Neural cell (in vitro differentiated cells): ENCODE measurements at regions not wholly inside any gene's neighbourhood (a gene's known extent, or its start where the extent isn't known, plus 50 kb on each side); places are given as distances from the start of the nearest gene placed in this dataset.

Source experiments
- H2AFZ ChIP-seq: fragments of 200-600, 300-800 bp; sonication (generic), shearing (Covaris generic); 2 replicates; pipeline ENCODE4 v1.6.0; 2014; ENCODE audit warnings: low read depth, mild to moderate bottlenecking, antibody characterized with exemption, low read length, moderate library complexity
- H3F3A ChIP-seq: fragments of 200-600 bp; shearing (Covaris generic); 2 replicates; pipeline ENCODE4 v1.6.1; 2016; ENCODE audit warnings: mild to moderate bottlenecking, moderate library complexity, mixed read lengths, antibody characterized with exemption, low read length; ENCODE audit not compliant: insufficient read depth, poor library complexity, severe bottlenecking
- H3K27ac ChIP-seq: fragments of 200-600, 300-800 bp; sonication (generic), shearing (Covaris generic); 2 replicates; pipeline ENCODE4 v1.5.1; 2014; ENCODE audit warnings: mild to moderate bottlenecking, low read length, moderate library complexity
- H3K27me3 ChIP-seq: fragments of 300-800, 200-600 bp; sonication (generic), shearing (Covaris generic); 2 replicates; pipeline ENCODE4 v1.6.0; 2014; ENCODE audit warnings: mild to moderate bottlenecking, low read depth, low read length, moderate library complexity; ENCODE audit not compliant: insufficient read depth
- H3K36me3 ChIP-seq: fragments of 300-800, 200-600 bp; sonication (generic), shearing (Covaris generic); 2 replicates; pipeline ENCODE4 v1.5.1; 2014; ENCODE audit warnings: mild to moderate bottlenecking, antibody characterized with exemption, low read length, moderate library complexity; ENCODE audit not compliant: insufficient read depth
- H3K4me2 ChIP-seq: fragments of 300-800, 200-600 bp; sonication (generic), shearing (Covaris generic); 2 replicates; pipeline ENCODE4 v1.6.0; 2014; ENCODE audit warnings: mild to moderate bottlenecking, low read length
- H3K4me3 ChIP-seq: fragments of 300-800, 200-600 bp; sonication (generic), shearing (Covaris generic); 2 replicates; pipeline ENCODE4 v1.5.1; 2014; ENCODE audit warnings: mild to moderate bottlenecking, low read length, moderate library complexity
- H3K79me2 ChIP-seq: fragments of 200-600 bp; shearing (Covaris generic); replicated peaks from 2 replicates; pipeline ENCODE4 v1.6.0; 2014; ENCODE audit warnings: mild to moderate bottlenecking, low read length, moderate library complexity; ENCODE audit not compliant: insufficient read depth
- H3K9ac ChIP-seq: fragments of 300-800, 200-600 bp; sonication (generic), shearing (Covaris generic); 2 replicates; pipeline ENCODE4 v1.6.1; 2016; ENCODE audit warnings: mild to moderate bottlenecking, low read length, mixed read lengths
- H3K9me2 ChIP-seq: fragments of 200-600 bp; shearing (Covaris generic); 2 replicates; pipeline ENCODE4 v1.6.1; 2016; ENCODE audit warnings: mild to moderate bottlenecking, low read length, mixed read lengths; ENCODE audit not compliant: insufficient read depth
- H3K9me3 ChIP-seq: fragments of 200-600, 300-800 bp; sonication (generic), shearing (Covaris generic); 2 replicates; pipeline ENCODE4 v1.6.1; 2016; ENCODE audit warnings: mild to moderate bottlenecking, mixed run types, low read length, moderate library complexity, mixed read lengths
- H4K20me1 ChIP-seq: fragments of 200-600 bp; shearing (Covaris generic); 2 replicates; pipeline ENCODE4 v1.6.1; 2016; ENCODE audit warnings: mild to moderate bottlenecking, mixed run types; ENCODE audit not compliant: insufficient read depth
- EP300 ChIP-seq: fragments of 450-650 bp; conservative IDR thresholded peaks from 2 replicates; pipeline ENCODE4 v1.6.1; 2014; ENCODE audit warnings: antibody characterized with exemption, mild to moderate bottlenecking, moderate library complexity; ENCODE audit not compliant: poor library complexity, severe bottlenecking
- EZH2 ChIP-seq: fragments of 200-600, 300-800 bp; shearing (Covaris generic), sonication (generic); IDR thresholded peaks from 2 replicates; pipeline ENCODE4 v1.6.1; 2014; ENCODE audit warnings: antibody characterized with exemption, low read length, borderline replicate concordance, mild to moderate bottlenecking; ENCODE audit not compliant: insufficient read depth, poor library complexity, severe bottlenecking
- MXI1 ChIP-seq: fragments of 450-650 bp; conservative IDR thresholded peaks from 2 replicates; pipeline ENCODE4 v1.6.1; 2014; ENCODE audit warnings: antibody characterized with exemption, mild to moderate bottlenecking; ENCODE audit not compliant: poor library complexity, severe bottlenecking
- POLR2AphosphoS5 ChIP-seq: IDR thresholded peaks from 2 replicates; pipeline ENCODE4 v1.6.1; 2012
- RAD21 ChIP-seq: fragments of 450-650 bp; conservative IDR thresholded peaks from 2 replicates; pipeline ENCODE4 v1.6.1; 2014; ENCODE audit warnings: antibody characterized with exemption, mild to moderate bottlenecking, moderate library complexity
- SMC3 ChIP-seq: fragments of 450-650 bp; conservative IDR thresholded peaks from 2 replicates; pipeline ENCODE4 v1.6.1; 2014; ENCODE audit warnings: antibody characterized with exemption, mild to moderate bottlenecking, moderate library complexity; ENCODE audit not compliant: poor library complexity
- TAF1 ChIP-seq: IDR thresholded peaks from 2 replicates; pipeline ENCODE4 v1.6.1; 2012; ENCODE audit warnings: low read depth
- TF ChIP-seq, protein P1 (sequence below): fragments of 450-650 bp; IDR thresholded peaks from 2 replicates; pipeline ENCODE4 v1.5.1; 2014; ENCODE audit warnings: antibody characterized with exemption, mild to moderate bottlenecking, moderate library complexity; ENCODE audit not compliant: poor library complexity, severe bottlenecking
- TF ChIP-seq, protein P2 (sequence below): IDR thresholded peaks from 2 replicates; pipeline ENCODE4 v1.6.1; 2012; ENCODE audit warnings: borderline replicate concordance

DNA sequence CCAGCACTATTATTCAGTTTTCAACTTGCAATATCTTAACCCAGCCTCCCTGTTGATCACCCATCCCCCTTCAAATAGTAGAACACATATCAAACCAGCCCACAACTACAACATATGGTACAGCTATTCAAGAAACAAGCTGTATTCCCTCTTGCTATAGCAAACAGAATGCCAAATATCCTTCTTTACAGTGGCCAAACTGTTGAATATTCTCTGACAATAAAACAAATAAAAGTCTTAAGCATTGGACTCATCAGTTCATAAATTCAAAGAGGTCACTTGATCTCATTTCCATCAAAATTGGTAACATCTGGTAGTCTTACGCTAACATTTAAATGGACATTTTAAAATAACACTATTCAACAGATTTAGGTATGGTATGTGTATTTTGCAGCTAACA is 350.8 kb downstream of the EFNA5 start:
- Histone ChIP-seq H3K27ac (no peak overlapping the region), H2AFZ (no peak overlapping the region), H3K9me3 (no peaks in the 10 kb centered on the region), H3K4me3 (no peak overlapping the region), H3K27me3 (no peaks in the 10 kb centered on the region), H4K20me1 (no peaks in the 10 kb centered on the region), H3F3A (no peaks in the 10 kb centered on the region), H3K4me2 (no peak overlapping the region), H3K9ac (no peak overlapping the region), H3K79me2 (no peaks in the 10 kb centered on the region), H3K36me3 (no peaks in the 10 kb centered on the region), H3K9me2 (no peaks in the 10 kb centered on the region)
- TF ChIP-seq, protein P1, sequence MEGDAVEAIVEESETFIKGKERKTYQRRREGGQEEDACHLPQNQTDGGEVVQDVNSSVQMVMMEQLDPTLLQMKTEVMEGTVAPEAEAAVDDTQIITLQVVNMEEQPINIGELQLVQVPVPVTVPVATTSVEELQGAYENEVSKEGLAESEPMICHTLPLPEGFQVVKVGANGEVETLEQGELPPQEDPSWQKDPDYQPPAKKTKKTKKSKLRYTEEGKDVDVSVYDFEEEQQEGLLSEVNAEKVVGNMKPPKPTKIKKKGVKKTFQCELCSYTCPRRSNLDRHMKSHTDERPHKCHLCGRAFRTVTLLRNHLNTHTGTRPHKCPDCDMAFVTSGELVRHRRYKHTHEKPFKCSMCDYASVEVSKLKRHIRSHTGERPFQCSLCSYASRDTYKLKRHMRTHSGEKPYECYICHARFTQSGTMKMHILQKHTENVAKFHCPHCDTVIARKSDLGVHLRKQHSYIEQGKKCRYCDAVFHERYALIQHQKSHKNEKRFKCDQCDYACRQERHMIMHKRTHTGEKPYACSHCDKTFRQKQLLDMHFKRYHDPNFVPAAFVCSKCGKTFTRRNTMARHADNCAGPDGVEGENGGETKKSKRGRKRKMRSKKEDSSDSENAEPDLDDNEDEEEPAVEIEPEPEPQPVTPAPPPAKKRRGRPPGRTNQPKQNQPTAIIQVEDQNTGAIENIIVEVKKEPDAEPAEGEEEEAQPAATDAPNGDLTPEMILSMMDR = no peak
- no peak for TF ChIP-seq EZH2
- no peak for TF ChIP-seq TAF1
- no peak for TF ChIP-seq EP300

DNA sequence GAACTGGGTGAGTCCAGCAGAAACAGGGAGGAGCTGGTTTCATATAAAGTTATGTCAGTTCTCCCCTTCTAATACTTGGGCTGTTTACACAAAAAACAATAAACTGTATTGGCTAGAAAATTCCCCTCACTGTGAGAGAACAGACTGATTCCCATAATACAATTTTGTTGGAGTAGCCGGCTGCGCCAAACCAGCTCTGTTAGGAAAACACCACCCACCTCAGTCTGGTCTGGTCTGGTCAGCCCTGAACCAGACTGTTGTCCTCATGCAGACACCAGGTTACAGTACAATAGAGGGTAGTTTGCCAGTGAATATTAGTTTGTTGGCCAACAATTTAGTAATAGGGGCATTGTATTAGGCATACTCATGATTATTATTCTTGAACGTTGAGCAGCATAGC is 356.4 kb downstream of the EFNA5 start:
- Histone ChIP-seq H3F3A (no peaks in the 10 kb centered on the region), H3K79me2 (no peaks in the 10 kb centered on the region)

More for the DNA sequence above, 356.4 kb downstream of the EFNA5 start:
- Histone ChIP-seq H3K27ac (no peak overlapping the region), H3K36me3 (no peaks in the 10 kb centered on the region), H4K20me1 (no peaks in the 10 kb centered on the region), H3K27me3 (no peaks in the 10 kb centered on the region), H2AFZ (no peak overlapping the region), H3K4me3 (no peak overlapping the region), H3K9me3 (no peaks in the 10 kb centered on the region), H3K9ac (no peak overlapping the region), H3K4me2 (no peak overlapping the region), H3K9me2 (no peaks in the 10 kb centered on the region)
- TF ChIP-seq EZH2 (no peak), EP300 (no peak), POLR2AphosphoS5 (no peak), SMC3 (no peak), MXI1 (no peak), RAD21 (no peak), TAF1 (no peak)
- TF ChIP-seq, protein P2, sequence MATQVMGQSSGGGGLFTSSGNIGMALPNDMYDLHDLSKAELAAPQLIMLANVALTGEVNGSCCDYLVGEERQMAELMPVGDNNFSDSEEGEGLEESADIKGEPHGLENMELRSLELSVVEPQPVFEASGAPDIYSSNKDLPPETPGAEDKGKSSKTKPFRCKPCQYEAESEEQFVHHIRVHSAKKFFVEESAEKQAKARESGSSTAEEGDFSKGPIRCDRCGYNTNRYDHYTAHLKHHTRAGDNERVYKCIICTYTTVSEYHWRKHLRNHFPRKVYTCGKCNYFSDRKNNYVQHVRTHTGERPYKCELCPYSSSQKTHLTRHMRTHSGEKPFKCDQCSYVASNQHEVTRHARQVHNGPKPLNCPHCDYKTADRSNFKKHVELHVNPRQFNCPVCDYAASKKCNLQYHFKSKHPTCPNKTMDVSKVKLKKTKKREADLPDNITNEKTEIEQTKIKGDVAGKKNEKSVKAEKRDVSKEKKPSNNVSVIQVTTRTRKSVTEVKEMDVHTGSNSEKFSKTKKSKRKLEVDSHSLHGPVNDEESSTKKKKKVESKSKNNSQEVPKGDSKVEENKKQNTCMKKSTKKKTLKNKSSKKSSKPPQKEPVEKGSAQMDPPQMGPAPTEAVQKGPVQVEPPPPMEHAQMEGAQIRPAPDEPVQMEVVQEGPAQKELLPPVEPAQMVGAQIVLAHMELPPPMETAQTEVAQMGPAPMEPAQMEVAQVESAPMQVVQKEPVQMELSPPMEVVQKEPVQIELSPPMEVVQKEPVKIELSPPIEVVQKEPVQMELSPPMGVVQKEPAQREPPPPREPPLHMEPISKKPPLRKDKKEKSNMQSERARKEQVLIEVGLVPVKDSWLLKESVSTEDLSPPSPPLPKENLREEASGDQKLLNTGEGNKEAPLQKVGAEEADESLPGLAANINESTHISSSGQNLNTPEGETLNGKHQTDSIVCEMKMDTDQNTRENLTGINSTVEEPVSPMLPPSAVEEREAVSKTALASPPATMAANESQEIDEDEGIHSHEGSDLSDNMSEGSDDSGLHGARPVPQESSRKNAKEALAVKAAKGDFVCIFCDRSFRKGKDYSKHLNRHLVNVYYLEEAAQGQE = no peak
- TF ChIP-seq, protein P1 = no peak
